Mesendoderm (in vitro differentiated cells): ENCODE measurements at regions not wholly inside any gene's neighbourhood (a gene's known extent, or its start where the extent isn't known, plus 50 kb on each side); places are given as distances from the start of the nearest gene placed in this dataset.

Experiments used
- DNase-seq: peaks from one replicate; pipeline ENCODE4 v3.0.0; 2013
- H2AK5ac ChIP-seq: 2 replicates; pipeline ENCODE4 v1.6.1; 2013; ENCODE audit warnings: low read length, inconsistent platforms
- H2BK120ac ChIP-seq: 2 replicates; pipeline ENCODE4 v1.6.1; 2013; ENCODE audit warnings: low read depth, mild to moderate bottlenecking, low read length, moderate library complexity, mixed read lengths
- H2BK15ac ChIP-seq: replicated peaks from 2 replicates; pipeline ENCODE4 v1.6.1; 2013; ENCODE audit warnings: low read depth, mild to moderate bottlenecking, moderate library complexity
- H2BK5ac ChIP-seq: 2 replicates; pipeline ENCODE4 v1.6.1; 2013; ENCODE audit warnings: low read length, inconsistent platforms
- H3K18ac ChIP-seq: 2 replicates; pipeline ENCODE4 v1.6.1; 2013; ENCODE audit warnings: mild to moderate bottlenecking, low read length, mixed read lengths
- H3K23ac ChIP-seq: one replicate; pipeline ENCODE4 v1.6.1; 2013; ENCODE audit warnings: low read length
- H3K27ac ChIP-seq: 2 replicates; pipeline ENCODE4 v1.5.1; 2013; ENCODE audit warnings: low read depth, mild to moderate bottlenecking, inconsistent platforms, low read length, moderate library complexity
- H3K27me3 ChIP-seq: 2 replicates; pipeline ENCODE4 v1.6.1; 2013; ENCODE audit warnings: low read length, control low read depth, mild to moderate bottlenecking, inconsistent platforms; ENCODE audit not compliant: insufficient read depth, poor library complexity
- H3K36me3 ChIP-seq: 2 replicates; pipeline ENCODE4 v1.6.1; 2013; ENCODE audit warnings: low read length, inconsistent platforms; ENCODE audit not compliant: control insufficient read depth, insufficient read depth
- H3K4ac ChIP-seq: one replicate; pipeline ENCODE4 v1.6.1; 2013; ENCODE audit warnings: low read depth, mild to moderate bottlenecking, low read length, moderate library complexity
- H3K4me1 ChIP-seq: 2 replicates; pipeline ENCODE4 v1.6.1; 2013; ENCODE audit warnings: low read depth, low read length, inconsistent platforms; ENCODE audit not compliant: control insufficient read depth
- H3K4me2 ChIP-seq: 2 replicates; pipeline ENCODE4 v1.6.1; 2013; ENCODE audit warnings: low read length
- H3K4me3 ChIP-seq: 2 replicates; pipeline ENCODE4 v1.5.1; 2013; ENCODE audit warnings: mild to moderate bottlenecking, low read length
- H3K56ac ChIP-seq: one replicate; pipeline ENCODE4 v1.6.1; 2013; ENCODE audit warnings: low read length
- H3K79me1 ChIP-seq: 2 replicates; pipeline ENCODE4 v1.6.1; 2013; ENCODE audit warnings: low read length, inconsistent platforms
- H3K79me2 ChIP-seq: 2 replicates; pipeline ENCODE4 v1.6.1; 2013; ENCODE audit warnings: mild to moderate bottlenecking, low read length; ENCODE audit not compliant: control insufficient read depth, insufficient read depth
- H3K9ac ChIP-seq: 2 replicates; pipeline ENCODE4 v1.6.1; 2013; ENCODE audit warnings: low read length, inconsistent platforms
- H4K5ac ChIP-seq: one replicate; pipeline ENCODE4 v1.6.1; 2013; ENCODE audit warnings: low read length
- H4K8ac ChIP-seq: one replicate; pipeline ENCODE4 v1.6.1; 2013; ENCODE audit warnings: low read depth, mild to moderate bottlenecking, control low read depth, low read length, moderate library complexity
- WGBS: extraction: QIAGEN DNeasy Blood & Tissue Kit; methylation state at CpG from one replicate; pipeline ENCODE4 v1.1.7; 2013; ENCODE audit warnings: low lambda C conversion rate, missing lambda C conversion rate; ENCODE audit not compliant: insufficient coverage; ENCODE audit errors: extremely low coverage; 5-methylcytosine and 5-hydroxymethylcytosine counted together

GRCh38 chr14:101358320-101359125 is 202.8 kb upstream of the DIO3 start:
- Histone ChIP-seq H3K4me1 (peaks cover 2% of the 10 kb centered on the region), H3K27ac (no peak overlapping the region), H3K18ac (no peak overlapping the region), H3K56ac (peak overlapping the region; percentile 53), H3K4ac (no peak overlapping the region), H3K79me1 (no peaks in the 10 kb centered on the region), H3K79me2 (no peaks in the 10 kb centered on the region), H3K27me3 (no peaks in the 10 kb centered on the region), H3K23ac (no peak overlapping the region), H3K9ac (no peak overlapping the region), H4K8ac (no peak overlapping the region), H3K36me3 (no peaks in the 10 kb centered on the region), H3K4me2 (no peak overlapping the region), H2BK15ac (no peak overlapping the region), H2BK5ac (no peak overlapping the region), H2AK5ac (no peak overlapping the region), H2BK120ac (no peak overlapping the region), H3K4me3 (no peak overlapping the region), H4K5ac (no peak overlapping the region)
- DNase-seq, result no peak
- whole genome bisulfite sequencing, result no CpG with 5 or more reads among the region's 15 CpGs

GRCh38 chr14:101359221-101360053 is 201.9 kb upstream of the DIO3 start:
- peak; percentile 24 for DNase-seq
- no peak overlapping the region for H3K9ac ChIP-seq

GRCh38 chr14:101360054-101360911 is 201.0 kb upstream of the DIO3 start:
- no CpG with 5 or more reads among the region's 21 CpGs for WGBS
- H3K4me1 ChIP-seq, result peaks cover 2% of the 10 kb centered on the region
- no peaks in the 10 kb centered on the region for H3K27me3 ChIP-seq
- no peak overlapping the region for H3K4ac ChIP-seq
- H2BK15ac ChIP-seq, result no peak overlapping the region
- H3K36me3 ChIP-seq, result no peaks in the 10 kb centered on the region
- no peak overlapping the region for H4K5ac ChIP-seq
- no peak overlapping the region for H3K4me3 ChIP-seq
- no peak overlapping the region for H3K4me2 ChIP-seq
- H3K23ac ChIP-seq, result no peak overlapping the region
- H2AK5ac ChIP-seq, result no peak overlapping the region
- no peak overlapping the region for H4K8ac ChIP-seq
- H3K56ac ChIP-seq, result no peak overlapping the region
- no peak overlapping the region for H3K27ac ChIP-seq
- no peak overlapping the region for H3K18ac ChIP-seq
- H3K79me1 ChIP-seq, result no peaks in the 10 kb centered on the region
- no peak for DNase-seq
- H3K79me2 ChIP-seq, result no peaks in the 10 kb centered on the region
- H3K9ac ChIP-seq, result no peak overlapping the region
- H2BK120ac ChIP-seq, result no peak overlapping the region
- no peak overlapping the region for H2BK5ac ChIP-seq

More at GRCh38 chr14:101359221-101360053, 201.9 kb upstream of the DIO3 start:
- H4K5ac ChIP-seq, result no peak overlapping the region
- H4K8ac ChIP-seq, result no peak overlapping the region
- no CpG with 5 or more reads among the region's 19 CpGs for WGBS
- peak overlapping the region; percentile 5 for H3K56ac ChIP-seq
- H3K36me3 ChIP-seq, result no peaks in the 10 kb centered on the region
- H3K4me3 ChIP-seq, result no peak overlapping the region
- H3K79me1 ChIP-seq, result no peaks in the 10 kb centered on the region
- H2AK5ac ChIP-seq, result no peak overlapping the region
- no peaks in the 10 kb centered on the region for H3K79me2 ChIP-seq
- H3K27me3 ChIP-seq, result no peaks in the 10 kb centered on the region
- H2BK120ac ChIP-seq, result no peak overlapping the region
- no peak overlapping the region for H3K4ac ChIP-seq
- peaks cover 2% of the 10 kb centered on the region for H3K4me1 ChIP-seq
- H3K4me2 ChIP-seq, result no peak overlapping the region
- no peak overlapping the region for H2BK5ac ChIP-seq
- no peak overlapping the region for H2BK15ac ChIP-seq
- H3K27ac ChIP-seq, result no peak overlapping the region
- H3K18ac ChIP-seq, result no peak overlapping the region
- H3K23ac ChIP-seq, result no peak overlapping the region

GRCh38 chr14:101361044-101361443 is 200.3 kb upstream of the DIO3 start:
- DNase-seq, result no peak

GRCh38 chr14:101361451-101362433 is 199.6 kb upstream of the DIO3 start:
- no peak overlapping the region for H3K18ac ChIP-seq
- DNase-seq, result no peak
- no peak overlapping the region for H2BK15ac ChIP-seq
- no peak overlapping the region for H3K56ac ChIP-seq
- no peak overlapping the region for H2BK120ac ChIP-seq
- no peak overlapping the region for H3K4me2 ChIP-seq
- H3K4me1 ChIP-seq, result peaks cover 2% of the 10 kb centered on the region
- H3K36me3 ChIP-seq, result no peaks in the 10 kb centered on the region
- H3K27me3 ChIP-seq, result no peaks in the 10 kb centered on the region
- no peak overlapping the region for H3K4me3 ChIP-seq
- no peak overlapping the region for H3K27ac ChIP-seq
- WGBS, result no CpG with 5 or more reads among the region's 20 CpGs
- no peak overlapping the region for H3K4ac ChIP-seq
- no peaks in the 10 kb centered on the region for H3K79me1 ChIP-seq
- no peak overlapping the region for H4K8ac ChIP-seq
- H3K9ac ChIP-seq, result no peak overlapping the region
- H3K79me2 ChIP-seq, result no peaks in the 10 kb centered on the region
- no peak overlapping the region for H4K5ac ChIP-seq
- no peak overlapping the region for H2AK5ac ChIP-seq
- H2BK5ac ChIP-seq, result no peak overlapping the region
- no peak overlapping the region for H3K23ac ChIP-seq

More at GRCh38 chr14:101361044-101361443, 200.3 kb upstream of the DIO3 start:
- H3K4me1 ChIP-seq, result peaks cover 2% of the 10 kb centered on the region
- H3K36me3 ChIP-seq, result no peaks in the 10 kb centered on the region
- no peak overlapping the region for H3K4me2 ChIP-seq
- H2BK5ac ChIP-seq, result no peak overlapping the region
- H4K5ac ChIP-seq, result no peak overlapping the region
- H3K56ac ChIP-seq, result no peak overlapping the region
- H3K79me1 ChIP-seq, result no peaks in the 10 kb centered on the region
- H3K4me3 ChIP-seq, result no peak overlapping the region
- no peak overlapping the region for H3K9ac ChIP-seq
- no peak overlapping the region for H4K8ac ChIP-seq
- no CpG with 5 or more reads among the region's 16 CpGs for WGBS
- no peak overlapping the region for H3K23ac ChIP-seq
- no peak overlapping the region for H2BK15ac ChIP-seq
- H2AK5ac ChIP-seq, result no peak overlapping the region
- no peak overlapping the region for H3K18ac ChIP-seq
- no peaks in the 10 kb centered on the region for H3K79me2 ChIP-seq
- no peak overlapping the region for H3K4ac ChIP-seq
- H3K27me3 ChIP-seq, result no peaks in the 10 kb centered on the region
- no peak overlapping the region for H3K27ac ChIP-seq
- no peak overlapping the region for H2BK120ac ChIP-seq
